Endothelial cell of umbilical vein (primary cell): ENCODE measurements at regions not wholly inside any gene's neighbourhood (a gene's known extent, or its start where the extent isn't known, plus 50 kb on each side); places are given as distances from the start of the nearest gene placed in this dataset.

Experiments
- BruUV-seq: library from RNA; stranded (reverse); fragments of 400-500 nt; replicated peaks from 2 replicates; lab custom pipeline; 2021; lab: Mats Ljungman, UMichigan
- CTCF ChIA-PET: fragments of 300-600, 350-600 bp; sonication (Branson Sonifier 250); formaldehyde crosslinking; loops from one replicate; lab custom pipeline; 2021; ENCODE audit warnings: antibody characterized with exemption, inconsistent platforms; lab: Charles Lee
- POLR2A ChIA-PET: fragments of 300-600, 350-600 bp; sonication (Branson Sonifier 250); formaldehyde crosslinking; loops from one replicate; lab custom pipeline; 2021; ENCODE audit warnings: antibody characterized with exemption, inconsistent platforms; lab: Charles Lee
- DNase-seq: peaks from one replicate; pipeline ENCODE4 v3.0.0-alpha.2; 2011; ENCODE audit warnings: low read depth, low spot score
- FAIRE-seq: peaks from 2 replicates; lab custom pipeline; 2011; peaks lifted over from hg19 to GRCh38; lab: Jason Lieb, UNC
- H2AFZ ChIP-seq: 2 replicates; pipeline ENCODE4 v1.6.0; 2012; ENCODE audit warnings: low read depth, low read length, control low read depth, inconsistent platforms
- H3K27ac ChIP-seq: 2 replicates; pipeline ENCODE4 v1.5.1; 2011; ENCODE audit warnings: low read depth, mild to moderate bottlenecking, control low read depth, low read length, moderate library complexity; ENCODE audit not compliant: insufficient read depth
- H3K27me3 ChIP-seq, 2 experiments: 2 replicates each; pipeline versions ENCODE4 v1.6.0 to v1.6.1; 2011; ENCODE audit warnings: low read length in 2 of 2, mixed read lengths in 1 of 2; ENCODE audit not compliant: control insufficient read depth in 2 of 2, insufficient read depth in 2 of 2
- H3K36me3 ChIP-seq, 2 experiments: 2 replicates in 1 of 2; 3 replicates in 1 of 2; pipeline ENCODE4 v1.5.1; 2011; ENCODE audit warnings: low read length in 2 of 2, mild to moderate bottlenecking in 1 of 2, moderate library complexity in 1 of 2; ENCODE audit not compliant: control insufficient read depth in 2 of 2, insufficient read depth in 2 of 2; ENCODE audit errors: extremely low read depth in 1 of 2
- H3K4me1 ChIP-seq: 3 replicates; pipeline ENCODE4 v1.5.1; 2011; ENCODE audit warnings: mild to moderate bottlenecking, low read length; ENCODE audit not compliant: control insufficient read depth, insufficient read depth; ENCODE audit errors: extremely low read depth
- H3K4me2 ChIP-seq: 2 replicates; pipeline ENCODE4 v1.6.1; 2011; ENCODE audit warnings: low read length, control low read depth, mixed read lengths; ENCODE audit not compliant: insufficient read depth
- H3K4me3 ChIP-seq, 3 experiments: fragments of 200-600 bp in 1 of 3; sonication (generic), shearing (Covaris generic) in 1 of 3; replicated peaks in 1 of 3; 2 replicates each; pipeline ENCODE4 v1.5.1; 2011 to 2016; ENCODE audit warnings: control low read depth in 3 of 3, low read length in 3 of 3, mild to moderate bottlenecking in 2 of 3, inconsistent platforms in 1 of 3, low read depth in 1 of 3, moderate library complexity in 1 of 3; ENCODE audit not compliant: insufficient read depth in 1 of 3
- H3K79me2 ChIP-seq: 2 replicates; pipeline ENCODE4 v1.6.0; 2012; ENCODE audit warnings: low read length, inconsistent platforms; ENCODE audit not compliant: control insufficient read depth, insufficient read depth
- H3K9ac ChIP-seq: replicated peaks from 2 replicates; pipeline ENCODE3; 2011; ENCODE audit warnings: low read length, control low read depth; ENCODE audit not compliant: insufficient read depth; ENCODE audit errors: extremely low read depth
- H3K9me1 ChIP-seq: replicated peaks from 3 replicates; pipeline ENCODE4 v1.6.0; 2011; ENCODE audit warnings: mild to moderate bottlenecking, low read length; ENCODE audit not compliant: control insufficient read depth, insufficient read depth; ENCODE audit errors: extremely low read depth
- H3K9me3 ChIP-seq: replicated peaks from 2 replicates; pipeline ENCODE4 v1.5.1; 2012; ENCODE audit warnings: low read length, inconsistent platforms; ENCODE audit not compliant: control insufficient read depth, insufficient read depth
- H4K20me1 ChIP-seq: replicated peaks from 2 replicates; pipeline ENCODE3; 2011; ENCODE audit warnings: mild to moderate bottlenecking, low read length; ENCODE audit not compliant: control insufficient read depth, insufficient read depth; ENCODE audit errors: extremely low read depth
- CTCF ChIP-seq, 2 donors: IDR thresholded peaks; 1 replicate in 1 of 2; 2 replicates in 1 of 2; pipeline ENCODE4 v1.5.1; 2011; ENCODE audit warnings: low read length in 2 of 2, mild to moderate bottlenecking in 2 of 2, moderate library complexity in 2 of 2, control low read depth in 1 of 2, inconsistent platforms in 1 of 2, low read depth in 1 of 2; ENCODE audit not compliant: insufficient read depth in 1 of 2; ENCODE audit errors: extremely low read depth in 1 of 2
- EZH2 ChIP-seq: IDR thresholded peaks from 2 replicates; pipeline ENCODE4 v1.6.1; 2012; ENCODE audit warnings: borderline replicate concordance, low read depth, mild to moderate bottlenecking, moderate library complexity, low read length, inconsistent platforms; ENCODE audit not compliant: severe bottlenecking
- FOS ChIP-seq: IDR thresholded peaks from 2 replicates; pipeline ENCODE4 v1.6.1; 2011; ENCODE audit warnings: mild to moderate bottlenecking, low read length, moderate library complexity, borderline replicate concordance; ENCODE audit not compliant: insufficient read depth
- GATA2 ChIP-seq: IDR thresholded peaks from 2 replicates; pipeline ENCODE4 v1.7.0; 2011; ENCODE audit warnings: low read depth, mild to moderate bottlenecking, moderate library complexity, mixed read lengths, low read length; ENCODE audit not compliant: insufficient read length, insufficient read depth
- JUN ChIP-seq: IDR thresholded peaks from 2 replicates; pipeline ENCODE4 v1.6.1; 2011; ENCODE audit warnings: borderline replicate concordance, low read depth; ENCODE audit not compliant: insufficient read length, insufficient read depth
- MAX ChIP-seq: IDR thresholded peaks from 2 replicates; pipeline ENCODE4 v1.6.1; 2011; ENCODE audit not compliant: insufficient read depth, insufficient read length
- MYC ChIP-seq: IDR thresholded peaks from one replicate; pipeline ENCODE4 v1.6.1; 2011; ENCODE audit warnings: mild to moderate bottlenecking, low read depth, low read length
- POLR2A ChIP-seq: IDR thresholded peaks from 2 replicates; pipeline ENCODE4 v1.6.1; 2012; ENCODE audit warnings: low read depth, mild to moderate bottlenecking, control low read depth, low read length
- POLR2AphosphoS5 ChIP-seq: IDR thresholded peaks from 2 replicates; pipeline ENCODE4 v1.6.1; 2012; ENCODE audit warnings: low read depth, mild to moderate bottlenecking, control low read depth, low read length, moderate library complexity; ENCODE audit not compliant: insufficient read depth
- dilution Hi-C: fragments of 300-500 bp; cut with MboI; formaldehyde crosslinking; loops from one replicate; pipeline ENCODE4 v1.15.0; 2019; ENCODE audit warnings: low sequenced_read_pairs; ENCODE audit not compliant: extremely low pct_ligation_motif_present
- intact Hi-C: fragments of 100-400 bp; cut with micrococcal nuclease; formaldehyde crosslinking; loops from one replicate; pipeline ENCODE4 v1.10.0; 2022

- ChIA-PET CTCF (no interaction called here), POLR2A (no interaction called here)
- Histone ChIP-seq H3K79me2 (no peaks in the 10 kb centered on the region), H3K27ac (no peak overlapping the region), H2AFZ (no peak overlapping the region), H3K9me1 (no peaks in the 10 kb centered on the region), H3K4me3 (no peak overlapping the region), H3K9ac (no peak overlapping the region), H4K20me1 (no peaks in the 10 kb centered on the region), H3K36me3 (no peaks in the 10 kb centered on the region), H3K27me3 (no peaks in the 10 kb centered on the region), H3K4me1 (no peaks in the 10 kb centered on the region), H3K4me2 (no peak overlapping the region), H3K9me3 (no peaks in the 10 kb centered on the region)
- intact Hi-C loops: no loop called here
- dilution Hi-C loops: no loop called here
- TF ChIP-seq FOS: no peak
- TF ChIP-seq MAX: no peak
- no peak for TF ChIP-seq MYC
- TF ChIP-seq JUN: no peak
- TF ChIP-seq POLR2A: no peak
- no peak for TF ChIP-seq GATA2
- no peak for TF ChIP-seq CTCF (IDR thresholded peaks at IDR 0.05; ENCODE audit: extremely low read depth in 1 of 2, insufficient read depth in 1 of 2, low read depth in 1 of 2, low read length in 2 of 2)
- no peak for TF ChIP-seq POLR2AphosphoS5
- TF ChIP-seq EZH2: no peak
- BruUV-seq: no TSS peak
- DNase-seq: no peak
- FAIRE-seq: no peak
Measured at GRCh38 chr2:15023221-15023620, 390.7 kb downstream of the LRATD1 start.
